ENCODE measurements at regions not wholly inside any gene's neighbourhood (a gene's known extent, or its start where the extent isn't known, plus 50 kb on each side); places are given as distances from the start of the nearest gene placed in this dataset.

DNA sequence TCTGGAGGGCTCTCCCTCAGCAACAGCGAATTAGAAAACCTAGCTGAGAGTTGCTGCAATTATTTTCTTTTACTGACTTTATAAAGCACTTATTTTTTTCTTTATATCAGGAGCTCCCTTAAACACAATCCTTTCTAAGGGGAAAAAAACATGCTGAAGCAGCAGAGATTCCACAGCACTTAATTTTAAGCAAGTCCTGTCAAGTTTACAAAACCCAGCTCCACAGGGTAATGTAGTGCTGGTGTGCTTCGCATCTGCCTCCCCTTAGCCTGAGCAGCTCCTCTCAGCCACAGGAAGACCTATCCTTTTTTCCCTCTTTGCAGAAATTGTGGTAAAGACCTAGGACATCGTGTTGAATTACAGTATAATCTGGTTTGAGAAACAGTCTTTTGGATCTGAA, 208.1 kb upstream of the SYNDIG1 start:
- no peak for TF ChIP-seq EZH2 (IDR thresholded peaks at IDR 0.05; ENCODE audit: borderline replicate concordance)
- TF ChIP-seq, protein P1, sequence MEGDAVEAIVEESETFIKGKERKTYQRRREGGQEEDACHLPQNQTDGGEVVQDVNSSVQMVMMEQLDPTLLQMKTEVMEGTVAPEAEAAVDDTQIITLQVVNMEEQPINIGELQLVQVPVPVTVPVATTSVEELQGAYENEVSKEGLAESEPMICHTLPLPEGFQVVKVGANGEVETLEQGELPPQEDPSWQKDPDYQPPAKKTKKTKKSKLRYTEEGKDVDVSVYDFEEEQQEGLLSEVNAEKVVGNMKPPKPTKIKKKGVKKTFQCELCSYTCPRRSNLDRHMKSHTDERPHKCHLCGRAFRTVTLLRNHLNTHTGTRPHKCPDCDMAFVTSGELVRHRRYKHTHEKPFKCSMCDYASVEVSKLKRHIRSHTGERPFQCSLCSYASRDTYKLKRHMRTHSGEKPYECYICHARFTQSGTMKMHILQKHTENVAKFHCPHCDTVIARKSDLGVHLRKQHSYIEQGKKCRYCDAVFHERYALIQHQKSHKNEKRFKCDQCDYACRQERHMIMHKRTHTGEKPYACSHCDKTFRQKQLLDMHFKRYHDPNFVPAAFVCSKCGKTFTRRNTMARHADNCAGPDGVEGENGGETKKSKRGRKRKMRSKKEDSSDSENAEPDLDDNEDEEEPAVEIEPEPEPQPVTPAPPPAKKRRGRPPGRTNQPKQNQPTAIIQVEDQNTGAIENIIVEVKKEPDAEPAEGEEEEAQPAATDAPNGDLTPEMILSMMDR (IDR thresholded peaks at IDR 0.05; ENCODE audit: poor library complexity): no peak

All from hepatocyte (in vitro differentiated cells).